DMS114 treated with DMSO at 0.1 percent for 48 hours (cell line): ENCODE measurements at regions not wholly inside any gene's neighbourhood (a gene's known extent, or its start where the extent isn't known, plus 50 kb on each side); places are given as distances from the start of the nearest gene placed in this dataset.
"Not testable (repeated sequence)": the region's sequence is repeated elsewhere in the genome, so short reads cannot be mapped to it uniquely, and the experiment has no call there.

Experiments used
- DNase-seq: peaks from one replicate; lab custom pipeline; 2025; ENCODE audit not compliant: unreplicated experiment; lab: John Stamatoyannopoulos, UW

GRCh38 chr6:115811541-115811940 is 249.2 kb downstream of the FRK start:
- DNase-seq, result no peak

- DNase-seq, result no peak
These were observed 262.5 kb downstream of the FRK start for GRCh38 chr6:115798229-115798628.

- no peak for DNase-seq
These were observed 263.9 kb downstream of the FRK start for GRCh38 chr6:115796829-115797228.

GRCh38 chr6:115796061-115796460 is 264.6 kb downstream of the FRK start:
- DNase-seq, result no peak

- DNase-seq, result no peak
These were observed 277.2 kb downstream of the FRK start for GRCh38 chr6:115783402-115784061.

- no peak for DNase-seq
These were observed 278.1 kb downstream of the FRK start for GRCh38 chr6:115782612-115783011.

GRCh38 chr6:115773741-115774140 is 286.9 kb downstream of the FRK start:
- no peak for DNase-seq

- no peak for DNase-seq
These were observed 289.8 kb downstream of the FRK start for GRCh38 chr6:115770851-115771250.

GRCh38 chr6:115768500-115768899 is 292.2 kb downstream of the FRK start:
- no peak for DNase-seq

- DNase-seq, result no peak
These were observed 292.8 kb downstream of the FRK start for GRCh38 chr6:115767931-115768330.

GRCh38 chr6:115766745-115767462 is 293.8 kb downstream of the FRK start:
- no peak for DNase-seq

GRCh38 chr6:115765966-115766365 is 294.7 kb downstream of the FRK start:
- no peak for DNase-seq

GRCh38 chr6:115759051-115759450 is 301.6 kb downstream of the FRK start:
- DNase-seq, result no peak

- DNase-seq, result no peak
These were observed 307.2 kb downstream of the FRK start for GRCh38 chr6:115753446-115753845.

- DNase-seq, result no peak
These were observed 309.7 kb downstream of the FRK start for GRCh38 chr6:115750946-115751345.

- DNase-seq, result no peak
These were observed 310.4 kb downstream of the FRK start for GRCh38 chr6:115750292-115750691.

- no peak for DNase-seq
These were observed 313.0 kb downstream of the FRK start for GRCh38 chr6:115747719-115748118.

GRCh38 chr6:115746583-115746982 is 314.1 kb downstream of the FRK start:
- not testable (repeated sequence) for DNase-seq

GRCh38 chr6:115740907-115741306 is 319.8 kb downstream of the FRK start:
- no peak for DNase-seq

GRCh38 chr6:115735610-115736009 is 325.1 kb downstream of the FRK start:
- no peak for DNase-seq

- DNase-seq, result no peak
These were observed 327.3 kb downstream of the FRK start for GRCh38 chr6:115733426-115733825.

GRCh38 chr6:115729036-115729435 is 331.7 kb downstream of the FRK start:
- DNase-seq, result no peak

GRCh38 chr6:115728171-115728570 is 332.5 kb downstream of the FRK start:
- DNase-seq, result no peak
